Endothelial cell of umbilical vein (primary cell): ENCODE measurements at regions not wholly inside any gene's neighbourhood (a gene's known extent, or its start where the extent isn't known, plus 50 kb on each side); places are given as distances from the start of the nearest gene placed in this dataset.

Source experiments
- BruUV-seq: library from RNA; stranded (reverse); fragments of 400-500 nt; replicated peaks from 2 replicates; lab custom pipeline; 2021; lab: Mats Ljungman, UMichigan
- CTCF ChIA-PET: fragments of 300-600, 350-600 bp; sonication (Branson Sonifier 250); formaldehyde crosslinking; loops from one replicate; lab custom pipeline; 2021; ENCODE audit warnings: antibody characterized with exemption, inconsistent platforms; lab: Charles Lee
- POLR2A ChIA-PET: fragments of 300-600, 350-600 bp; sonication (Branson Sonifier 250); formaldehyde crosslinking; loops from one replicate; lab custom pipeline; 2021; ENCODE audit warnings: antibody characterized with exemption, inconsistent platforms; lab: Charles Lee
- DNase-seq: peaks from one replicate; pipeline ENCODE4 v3.0.0-alpha.2; 2011; ENCODE audit warnings: low read depth, low spot score
- FAIRE-seq: peaks from 2 replicates; lab custom pipeline; 2011; peaks lifted over from hg19 to GRCh38; lab: Jason Lieb, UNC
- H2AFZ ChIP-seq: 2 replicates; pipeline ENCODE4 v1.6.0; 2012; ENCODE audit warnings: low read depth, low read length, control low read depth, inconsistent platforms
- H3K27ac ChIP-seq: 2 replicates; pipeline ENCODE4 v1.5.1; 2011; ENCODE audit warnings: low read depth, mild to moderate bottlenecking, control low read depth, low read length, moderate library complexity; ENCODE audit not compliant: insufficient read depth
- H3K27me3 ChIP-seq, 2 experiments: 2 replicates each; pipeline versions ENCODE4 v1.6.0 to v1.6.1; 2011; ENCODE audit warnings: low read length in 2 of 2, mixed read lengths in 1 of 2; ENCODE audit not compliant: control insufficient read depth in 2 of 2, insufficient read depth in 2 of 2
- H3K36me3 ChIP-seq, 2 experiments: 2 replicates in 1 of 2; 3 replicates in 1 of 2; pipeline ENCODE4 v1.5.1; 2011; ENCODE audit warnings: low read length in 2 of 2, mild to moderate bottlenecking in 1 of 2, moderate library complexity in 1 of 2; ENCODE audit not compliant: control insufficient read depth in 2 of 2, insufficient read depth in 2 of 2; ENCODE audit errors: extremely low read depth in 1 of 2
- H3K4me1 ChIP-seq: 3 replicates; pipeline ENCODE4 v1.5.1; 2011; ENCODE audit warnings: mild to moderate bottlenecking, low read length; ENCODE audit not compliant: control insufficient read depth, insufficient read depth; ENCODE audit errors: extremely low read depth
- H3K4me2 ChIP-seq: 2 replicates; pipeline ENCODE4 v1.6.1; 2011; ENCODE audit warnings: low read length, control low read depth, mixed read lengths; ENCODE audit not compliant: insufficient read depth
- H3K4me3 ChIP-seq, 3 experiments: fragments of 200-600 bp in 1 of 3; sonication (generic), shearing (Covaris generic) in 1 of 3; replicated peaks in 1 of 3; 2 replicates each; pipeline ENCODE4 v1.5.1; 2011 to 2016; ENCODE audit warnings: control low read depth in 3 of 3, low read length in 3 of 3, mild to moderate bottlenecking in 2 of 3, inconsistent platforms in 1 of 3, low read depth in 1 of 3, moderate library complexity in 1 of 3; ENCODE audit not compliant: insufficient read depth in 1 of 3
- H3K79me2 ChIP-seq: 2 replicates; pipeline ENCODE4 v1.6.0; 2012; ENCODE audit warnings: low read length, inconsistent platforms; ENCODE audit not compliant: control insufficient read depth, insufficient read depth
- H3K9ac ChIP-seq: replicated peaks from 2 replicates; pipeline ENCODE3; 2011; ENCODE audit warnings: low read length, control low read depth; ENCODE audit not compliant: insufficient read depth; ENCODE audit errors: extremely low read depth
- H3K9me1 ChIP-seq: replicated peaks from 3 replicates; pipeline ENCODE4 v1.6.0; 2011; ENCODE audit warnings: mild to moderate bottlenecking, low read length; ENCODE audit not compliant: control insufficient read depth, insufficient read depth; ENCODE audit errors: extremely low read depth
- H3K9me3 ChIP-seq: replicated peaks from 2 replicates; pipeline ENCODE4 v1.5.1; 2012; ENCODE audit warnings: low read length, inconsistent platforms; ENCODE audit not compliant: control insufficient read depth, insufficient read depth
- H4K20me1 ChIP-seq: replicated peaks from 2 replicates; pipeline ENCODE3; 2011; ENCODE audit warnings: mild to moderate bottlenecking, low read length; ENCODE audit not compliant: control insufficient read depth, insufficient read depth; ENCODE audit errors: extremely low read depth
- EZH2 ChIP-seq: IDR thresholded peaks from 2 replicates; pipeline ENCODE4 v1.6.1; 2012; ENCODE audit warnings: borderline replicate concordance, low read depth, mild to moderate bottlenecking, moderate library complexity, low read length, inconsistent platforms; ENCODE audit not compliant: severe bottlenecking
- FOS ChIP-seq: IDR thresholded peaks from 2 replicates; pipeline ENCODE4 v1.6.1; 2011; ENCODE audit warnings: mild to moderate bottlenecking, low read length, moderate library complexity, borderline replicate concordance; ENCODE audit not compliant: insufficient read depth
- GATA2 ChIP-seq: IDR thresholded peaks from 2 replicates; pipeline ENCODE4 v1.7.0; 2011; ENCODE audit warnings: low read depth, mild to moderate bottlenecking, moderate library complexity, mixed read lengths, low read length; ENCODE audit not compliant: insufficient read length, insufficient read depth
- JUN ChIP-seq: IDR thresholded peaks from 2 replicates; pipeline ENCODE4 v1.6.1; 2011; ENCODE audit warnings: borderline replicate concordance, low read depth; ENCODE audit not compliant: insufficient read length, insufficient read depth
- MYC ChIP-seq: IDR thresholded peaks from one replicate; pipeline ENCODE4 v1.6.1; 2011; ENCODE audit warnings: mild to moderate bottlenecking, low read depth, low read length
- POLR2A ChIP-seq: IDR thresholded peaks from 2 replicates; pipeline ENCODE4 v1.6.1; 2012; ENCODE audit warnings: low read depth, mild to moderate bottlenecking, control low read depth, low read length
- POLR2AphosphoS5 ChIP-seq: IDR thresholded peaks from 2 replicates; pipeline ENCODE4 v1.6.1; 2012; ENCODE audit warnings: low read depth, mild to moderate bottlenecking, control low read depth, low read length, moderate library complexity; ENCODE audit not compliant: insufficient read depth
- dilution Hi-C: fragments of 300-500 bp; cut with MboI; formaldehyde crosslinking; loops from one replicate; pipeline ENCODE4 v1.15.0; 2019; ENCODE audit warnings: low sequenced_read_pairs; ENCODE audit not compliant: extremely low pct_ligation_motif_present
- intact Hi-C: fragments of 100-400 bp; cut with micrococcal nuclease; formaldehyde crosslinking; loops from one replicate; pipeline ENCODE4 v1.10.0; 2022
- TF ChIP-seq, protein P1 (sequence below): IDR thresholded peaks from 2 replicates; pipeline ENCODE4 v1.6.1; 2011; ENCODE audit not compliant: insufficient read depth, insufficient read length
- TF ChIP-seq, protein P2 (sequence below), 2 donors: IDR thresholded peaks; 1 replicate in 1 of 2; 2 replicates in 1 of 2; pipeline ENCODE4 v1.5.1; 2011; ENCODE audit warnings: low read length in 2 of 2, mild to moderate bottlenecking in 2 of 2, moderate library complexity in 2 of 2, control low read depth in 1 of 2, inconsistent platforms in 1 of 2, low read depth in 1 of 2; ENCODE audit not compliant: insufficient read depth in 1 of 2; ENCODE audit errors: extremely low read depth in 1 of 2

GRCh38 chr14:30134936-30135335 lies 207.3 kb upstream of the PRKD1 start:
- DNase-seq: no peak
- H3K27me3 ChIP-seq: no peaks in the 10 kb centered on the region
- no peaks in the 10 kb centered on the region for H3K9me1 ChIP-seq
- no peak for TF ChIP-seq POLR2A
- TF ChIP-seq POLR2AphosphoS5: no peak
- TF ChIP-seq EZH2: no peak
- no peak for TF ChIP-seq GATA2
- TF ChIP-seq, protein P1, sequence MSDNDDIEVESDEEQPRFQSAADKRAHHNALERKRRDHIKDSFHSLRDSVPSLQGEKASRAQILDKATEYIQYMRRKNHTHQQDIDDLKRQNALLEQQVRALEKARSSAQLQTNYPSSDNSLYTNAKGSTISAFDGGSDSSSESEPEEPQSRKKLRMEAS: no peak
- TF ChIP-seq MYC: no peak
- TF ChIP-seq FOS: no peak
- TF ChIP-seq, protein P2, sequence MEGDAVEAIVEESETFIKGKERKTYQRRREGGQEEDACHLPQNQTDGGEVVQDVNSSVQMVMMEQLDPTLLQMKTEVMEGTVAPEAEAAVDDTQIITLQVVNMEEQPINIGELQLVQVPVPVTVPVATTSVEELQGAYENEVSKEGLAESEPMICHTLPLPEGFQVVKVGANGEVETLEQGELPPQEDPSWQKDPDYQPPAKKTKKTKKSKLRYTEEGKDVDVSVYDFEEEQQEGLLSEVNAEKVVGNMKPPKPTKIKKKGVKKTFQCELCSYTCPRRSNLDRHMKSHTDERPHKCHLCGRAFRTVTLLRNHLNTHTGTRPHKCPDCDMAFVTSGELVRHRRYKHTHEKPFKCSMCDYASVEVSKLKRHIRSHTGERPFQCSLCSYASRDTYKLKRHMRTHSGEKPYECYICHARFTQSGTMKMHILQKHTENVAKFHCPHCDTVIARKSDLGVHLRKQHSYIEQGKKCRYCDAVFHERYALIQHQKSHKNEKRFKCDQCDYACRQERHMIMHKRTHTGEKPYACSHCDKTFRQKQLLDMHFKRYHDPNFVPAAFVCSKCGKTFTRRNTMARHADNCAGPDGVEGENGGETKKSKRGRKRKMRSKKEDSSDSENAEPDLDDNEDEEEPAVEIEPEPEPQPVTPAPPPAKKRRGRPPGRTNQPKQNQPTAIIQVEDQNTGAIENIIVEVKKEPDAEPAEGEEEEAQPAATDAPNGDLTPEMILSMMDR (IDR thresholded peaks at IDR 0.05; ENCODE audit: extremely low read depth in 1 of 2, insufficient read depth in 1 of 2, low read depth in 1 of 2, low read length in 2 of 2): no peak
- TF ChIP-seq JUN: no peak
- no peaks in the 10 kb centered on the region for H4K20me1 ChIP-seq
- H2AFZ ChIP-seq: no peak overlapping the region
- FAIRE-seq: no peak
- H3K4me2 ChIP-seq: no peak overlapping the region
- no peaks in the 10 kb centered on the region for H3K36me3 ChIP-seq
- H3K4me1 ChIP-seq: no peaks in the 10 kb centered on the region
- intact Hi-C loops (no loop called here), dilution Hi-C loops (no loop called here)
- BruUV-seq: no TSS peak
- H3K27ac ChIP-seq: no peak overlapping the region
- POLR2A ChIA-PET: no interaction called here
- CTCF ChIA-PET: no interaction called here
- H3K4me3 ChIP-seq: no peak overlapping the region
- no peaks in the 10 kb centered on the region for H3K9me3 ChIP-seq
- H3K9ac ChIP-seq: no peak overlapping the region
- H3K79me2 ChIP-seq: no peaks in the 10 kb centered on the region
